DMS153 treated with DMSO at 0.1 percent for 48 hours (cell line): ENCODE measurements at regions not wholly inside any gene's neighbourhood (a gene's known extent, or its start where the extent isn't known, plus 50 kb on each side); places are given as distances from the start of the nearest gene placed in this dataset.
"Not testable (repeated sequence)": the region's sequence is repeated elsewhere in the genome, so short reads cannot be mapped to it uniquely, and the experiment has no call there.

ENCODE experiments used
- DNase-seq: peaks from one replicate; lab custom pipeline; 2025; ENCODE audit not compliant: unreplicated experiment; lab: John Stamatoyannopoulos, UW

DNA sequence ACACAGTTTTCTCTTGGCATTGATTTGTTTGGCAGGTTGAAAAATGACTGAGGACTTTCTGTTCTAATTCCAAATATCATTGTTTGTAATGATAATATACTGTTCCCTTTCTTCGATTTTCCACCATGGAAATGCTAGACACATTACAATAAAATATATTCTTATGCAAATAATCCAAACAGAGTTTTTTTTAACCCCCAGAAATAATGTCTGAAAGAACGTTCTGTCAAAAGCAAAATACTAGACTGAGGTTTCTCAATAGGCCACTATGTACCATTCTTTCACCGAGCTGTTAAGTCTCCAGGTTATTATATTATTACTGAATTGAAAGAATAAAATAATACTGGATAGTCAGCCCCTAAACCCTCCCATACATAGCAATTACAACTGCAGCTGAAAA lies 312.5 kb downstream of the ZIC3 start:
- no peak for DNase-seq

DNA sequence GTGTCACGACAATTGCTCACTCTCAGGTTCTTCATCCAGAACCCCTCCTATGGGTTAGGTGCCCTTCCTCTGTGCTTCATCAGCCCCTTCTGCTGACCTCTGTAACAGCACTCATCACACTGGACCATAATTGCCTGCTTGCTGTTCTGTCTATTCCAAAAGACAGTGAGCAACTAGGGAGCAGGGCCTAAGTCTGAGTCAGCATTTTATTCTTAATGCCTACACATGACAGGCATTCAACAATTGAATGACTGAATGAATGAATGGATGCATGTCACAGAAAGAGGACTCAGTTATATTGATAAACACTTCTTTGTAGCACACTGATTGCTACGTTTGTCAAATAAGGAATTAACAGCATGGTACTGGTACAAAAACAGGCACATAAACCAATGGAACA lies 317.0 kb downstream of the ZIC3 start:
- no peak for DNase-seq

DNA sequence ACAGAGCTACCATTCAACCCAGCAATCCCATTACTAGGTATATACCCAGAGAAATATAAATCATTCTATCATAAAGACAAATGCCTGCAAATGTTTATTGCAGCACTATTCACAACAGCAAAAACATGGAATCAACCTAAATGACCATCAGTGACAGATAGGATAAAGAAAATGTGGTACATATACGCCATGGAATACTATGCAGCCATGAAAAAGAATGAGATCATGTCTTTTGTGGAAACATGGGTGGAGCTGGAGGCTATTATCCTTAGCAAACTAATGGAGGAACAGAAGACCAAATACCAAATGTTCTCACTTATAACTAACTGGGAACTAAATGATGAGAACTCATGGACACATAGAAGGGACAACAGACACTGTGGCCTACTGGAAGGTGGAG lies 318.9 kb downstream of the ZIC3 start:
- DNase-seq: not testable (repeated sequence)

DNA sequence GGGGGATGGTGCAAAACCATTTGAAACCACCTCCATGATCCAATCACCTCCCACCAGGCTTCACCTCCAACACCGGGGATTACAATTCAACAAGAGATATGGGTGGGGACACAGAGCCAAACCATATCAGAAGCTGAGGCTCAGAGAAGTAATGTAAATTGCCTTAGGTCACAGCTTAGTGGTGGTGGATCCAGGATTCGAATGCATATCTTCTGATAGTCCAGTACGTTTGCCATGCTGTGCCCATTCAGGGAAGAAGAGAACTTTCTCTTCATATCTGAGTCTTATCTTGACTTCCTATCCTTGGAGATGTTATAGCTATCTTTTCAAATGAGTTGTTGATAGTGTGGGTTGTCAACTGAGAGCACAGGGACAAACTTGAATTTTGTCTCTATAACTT lies 325.5 kb downstream of the ZIC3 start:
- no peak for DNase-seq

DNA sequence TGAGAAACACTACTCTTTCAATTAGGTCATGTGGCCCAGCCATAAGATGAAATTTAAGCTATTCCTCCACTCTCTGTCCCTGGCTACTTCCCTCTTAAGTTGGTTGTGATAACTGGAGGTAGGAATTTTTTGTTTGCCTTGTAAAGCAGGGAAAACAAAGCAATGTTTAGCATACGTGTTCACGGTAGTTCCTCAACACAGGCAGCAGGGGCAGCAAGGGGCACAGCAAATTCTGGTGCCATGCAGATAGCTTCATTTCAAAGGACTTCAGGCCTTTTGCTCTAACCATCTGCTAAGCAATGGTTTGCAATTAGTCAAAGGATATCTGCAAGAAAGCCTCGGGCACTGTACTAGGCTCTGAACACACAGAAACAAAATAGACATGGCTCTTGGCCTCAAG lies 330.2 kb downstream of the ZIC3 start:
- no peak for DNase-seq

DNA sequence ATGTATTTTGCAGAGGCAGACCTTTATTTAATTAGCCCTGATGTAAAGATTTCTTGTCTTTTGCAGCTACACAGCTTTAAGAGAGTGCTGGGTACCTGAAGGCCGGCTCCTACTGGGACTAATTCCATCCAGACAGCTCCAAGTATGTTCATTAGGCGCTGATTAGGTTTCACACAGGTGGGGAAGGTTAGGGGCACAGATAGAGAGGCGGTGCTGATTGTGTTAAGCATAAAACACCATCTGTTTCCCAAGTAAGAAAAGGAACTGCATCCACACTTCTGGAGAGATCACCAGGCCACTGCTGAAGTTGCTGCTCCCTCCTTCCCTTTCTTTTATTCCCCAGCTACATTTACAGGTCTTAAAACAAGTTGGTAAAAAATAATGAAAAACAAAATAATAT lies 349.5 kb downstream of the ZIC3 start:
- no peak for DNase-seq

DNA sequence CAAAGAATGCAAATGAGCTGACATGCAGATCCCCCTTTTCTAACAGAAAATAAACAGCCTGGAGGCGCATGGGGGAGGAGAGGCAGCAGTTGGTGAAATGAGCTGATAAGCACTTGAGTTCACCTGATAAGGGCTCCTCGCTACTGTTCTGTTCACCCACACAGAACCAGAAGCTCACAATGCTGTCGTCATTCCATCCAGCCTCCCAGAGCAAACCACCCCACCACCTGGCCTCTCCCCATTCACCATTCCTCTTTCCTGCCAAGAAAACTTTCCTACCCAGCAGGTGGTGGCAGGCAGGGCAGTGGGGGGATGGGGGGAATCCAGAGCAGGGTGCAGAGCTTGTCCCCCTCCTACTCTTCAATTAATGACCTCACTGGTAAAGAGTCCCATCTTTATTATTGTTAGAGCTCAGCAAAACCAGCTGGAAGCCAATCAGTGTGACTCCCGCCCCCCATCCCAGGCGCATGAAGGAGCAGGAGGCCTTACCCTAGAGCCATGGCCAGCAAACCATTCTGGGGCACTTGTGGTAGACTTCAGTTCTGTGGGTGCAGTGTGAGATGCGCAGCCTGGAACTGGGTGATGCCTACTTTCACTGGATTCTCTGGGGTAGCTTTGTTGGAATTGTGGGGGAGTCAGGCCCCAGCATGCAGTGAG lies 350.3 kb downstream of the ZIC3 start:
- peak; percentile 62 for DNase-seq

DNA sequence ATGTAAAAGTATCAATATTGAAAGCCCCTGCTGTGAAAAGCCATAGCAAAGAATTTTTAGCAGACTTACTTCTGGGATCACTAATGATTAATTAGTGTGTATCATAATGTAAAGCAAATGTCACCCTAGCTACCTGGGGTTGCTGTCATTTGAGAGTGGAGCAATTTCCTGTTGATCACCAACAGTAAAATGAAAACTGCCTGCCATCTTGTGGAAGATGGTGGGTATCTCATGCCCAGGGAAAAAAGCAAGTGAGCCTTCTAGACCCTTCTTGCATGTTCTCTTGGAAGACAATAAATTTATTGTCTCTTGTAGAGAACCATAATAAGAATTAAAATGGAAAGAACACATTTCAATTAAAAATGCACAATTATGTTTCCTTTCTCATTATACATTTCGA lies 360.2 kb downstream of the ZIC3 start:
- peak; percentile 48 for DNase-seq

DNA sequence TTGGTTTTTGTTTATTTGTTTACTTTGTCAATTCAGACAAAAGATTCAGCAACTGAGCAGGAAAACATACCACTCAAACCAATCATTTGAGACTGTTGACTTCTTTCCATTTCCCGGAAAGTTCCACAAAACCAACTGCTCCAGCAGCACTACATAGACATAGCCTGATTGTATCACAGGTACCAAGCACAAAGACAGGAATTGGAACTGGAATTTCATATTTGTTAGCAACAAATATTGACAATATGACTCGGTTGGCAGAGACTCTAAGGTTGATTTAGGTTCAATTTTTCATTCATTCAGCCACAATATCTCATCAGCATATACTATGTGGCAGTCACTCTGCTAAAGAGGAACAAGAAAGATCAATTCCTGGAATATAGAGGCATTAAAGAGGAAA lies 364.0 kb downstream of the ZIC3 start:
- DNase-seq: no peak

DNA sequence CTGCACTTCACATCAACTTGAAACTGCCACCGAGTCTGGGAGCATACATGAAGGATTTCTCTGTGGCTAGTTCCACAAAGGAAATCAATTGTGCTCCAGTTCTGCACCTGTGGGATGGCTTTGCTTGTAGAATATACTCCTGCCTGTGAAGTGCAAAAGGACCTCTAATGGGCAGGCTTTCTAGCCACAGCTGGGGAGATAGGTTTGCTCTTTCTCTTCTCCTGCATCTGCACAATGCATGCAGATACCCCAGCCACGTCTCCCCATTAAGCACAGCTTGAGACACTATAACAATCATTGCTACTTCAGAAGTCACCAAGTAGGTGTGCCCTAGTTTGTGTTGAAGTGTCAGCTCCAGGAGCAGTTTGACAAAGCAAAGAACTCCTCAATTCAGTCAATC lies 364.6 kb downstream of the ZIC3 start:
- DNase-seq: no peak

DNA sequence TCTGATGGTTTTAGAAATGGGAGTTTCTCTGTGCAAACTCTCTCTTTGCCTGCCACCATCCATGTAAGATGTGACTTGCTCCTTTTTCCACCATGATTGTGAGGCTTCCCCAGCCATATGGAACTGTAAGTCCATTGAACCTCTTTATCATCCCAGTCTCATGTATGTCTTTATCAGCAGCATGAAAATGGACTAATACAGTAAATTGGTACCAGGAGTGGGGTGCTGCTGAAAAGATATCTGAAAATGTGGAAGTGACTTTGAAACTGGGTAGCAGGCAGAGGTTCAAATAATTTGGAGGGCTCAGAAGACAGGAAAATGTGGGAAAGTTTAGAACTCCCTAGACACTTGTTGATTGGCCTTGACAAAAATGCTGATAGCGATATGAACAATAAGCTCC lies 368.3 kb downstream of the ZIC3 start:
- DNase-seq: not testable (repeated sequence)

DNA sequence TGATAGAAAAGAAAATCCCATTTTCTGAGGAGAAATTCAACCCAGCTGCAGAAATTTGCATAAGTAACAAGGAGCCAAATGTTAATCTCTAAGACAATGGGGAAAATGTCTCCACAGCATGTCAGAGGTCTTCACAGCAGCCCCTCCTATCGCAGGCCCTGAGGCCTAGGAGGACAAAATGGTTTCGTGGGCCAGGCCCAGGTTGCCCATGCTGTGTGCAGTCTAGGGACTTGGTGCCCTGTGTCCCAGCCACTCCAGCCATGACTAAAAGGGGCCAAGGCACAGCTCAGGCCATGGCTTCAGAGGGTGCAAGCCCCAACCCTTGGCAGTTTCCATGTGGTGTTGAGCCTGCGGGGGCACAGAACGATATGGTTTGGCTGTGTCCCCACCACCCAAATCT lies 369.0 kb downstream of the ZIC3 start:
- not testable (repeated sequence) for DNase-seq

DNA sequence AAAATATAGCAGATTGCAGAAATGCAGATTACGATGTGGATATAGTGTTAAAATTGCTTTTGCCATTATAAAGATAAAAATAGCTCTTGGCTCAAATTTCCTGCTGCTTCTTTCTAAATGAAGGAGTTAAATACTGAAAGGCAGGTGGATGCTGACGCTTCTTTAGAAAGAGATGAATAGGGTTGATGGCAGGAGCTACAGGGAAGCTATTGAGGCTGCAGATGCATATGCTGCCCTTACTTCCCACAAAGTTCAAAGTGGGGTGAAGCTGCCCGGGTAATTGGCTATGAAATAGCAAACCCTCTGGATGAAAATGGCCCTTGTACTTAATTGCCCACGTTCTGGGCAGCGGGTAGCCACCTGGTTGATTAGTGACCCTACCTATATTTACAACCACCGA lies 379.5 kb downstream of the ZIC3 start:
- DNase-seq: no peak

DNA sequence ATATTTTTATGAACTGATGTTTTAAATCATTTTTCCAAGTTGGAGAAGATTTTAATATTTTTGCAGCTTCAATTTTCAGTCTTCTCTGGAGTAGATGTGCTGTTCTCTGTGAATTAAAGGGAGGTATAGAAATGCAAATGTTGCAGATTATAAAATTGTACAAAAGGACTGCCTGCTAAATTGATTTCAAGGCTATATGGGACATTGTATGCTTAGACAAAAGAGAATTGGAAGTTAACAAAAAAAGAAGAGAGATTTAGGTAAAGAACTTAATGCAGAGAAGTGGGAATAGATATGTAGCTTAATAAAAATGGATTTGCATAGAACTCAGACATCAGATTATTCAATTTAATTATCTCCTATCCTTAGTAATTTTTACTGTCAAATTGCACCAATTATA lies 403.3 kb downstream of the ZIC3 start:
- no peak for DNase-seq

DNA sequence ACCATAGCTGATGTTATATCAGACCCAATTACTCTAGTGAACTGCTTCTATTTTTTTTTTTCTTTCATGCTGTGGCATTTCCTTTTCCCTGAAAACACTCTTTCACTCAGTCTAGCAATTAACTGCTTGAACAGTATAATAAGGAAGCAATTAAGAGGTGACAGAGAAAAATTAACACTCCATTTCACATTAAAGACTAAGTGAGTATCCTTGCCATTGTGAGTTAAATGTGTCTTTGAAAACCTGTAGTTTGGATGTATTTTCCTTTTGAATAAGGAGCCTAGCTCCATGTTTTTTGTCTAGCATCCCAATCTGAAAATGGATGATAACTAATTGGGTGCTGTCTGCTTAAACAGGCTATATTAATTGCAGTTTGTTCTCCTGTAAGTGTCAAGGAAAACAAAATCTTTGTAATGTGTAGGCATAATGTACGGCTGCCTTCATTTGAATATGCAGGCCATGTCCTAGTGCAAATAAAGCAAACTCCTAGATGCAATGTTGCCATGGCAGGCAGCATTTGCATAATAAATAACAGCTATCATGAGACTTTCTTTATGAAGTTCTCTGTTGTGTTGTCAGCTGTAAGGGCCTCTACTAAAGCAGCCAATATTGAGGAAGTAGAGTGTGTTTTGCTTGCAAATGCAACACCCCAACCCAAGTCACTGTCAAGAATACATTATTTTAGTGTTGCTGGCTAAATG lies 416.7 kb downstream of the ZIC3 start:
- no peak for DNase-seq

DNA sequence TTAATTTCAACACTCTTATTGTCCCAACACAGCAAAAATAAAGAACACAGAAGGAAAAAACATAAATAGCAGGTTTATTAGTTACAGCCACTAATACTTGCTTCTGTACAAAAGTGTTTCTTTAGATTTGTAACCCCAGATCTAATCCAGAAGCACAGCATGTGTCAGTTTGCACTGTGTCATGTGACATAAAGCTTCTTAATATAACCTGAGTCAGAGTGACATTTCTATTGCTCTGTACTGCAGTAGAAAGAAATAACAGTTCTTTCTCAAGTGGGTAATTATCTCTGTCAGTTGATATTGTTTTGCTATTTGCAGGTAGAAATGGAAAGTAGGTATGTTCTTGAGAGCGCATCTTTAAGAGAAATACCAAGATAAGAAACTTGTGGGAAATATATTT lies 422.5 kb downstream of the ZIC3 start:
- peak; percentile 46 for DNase-seq

DNA sequence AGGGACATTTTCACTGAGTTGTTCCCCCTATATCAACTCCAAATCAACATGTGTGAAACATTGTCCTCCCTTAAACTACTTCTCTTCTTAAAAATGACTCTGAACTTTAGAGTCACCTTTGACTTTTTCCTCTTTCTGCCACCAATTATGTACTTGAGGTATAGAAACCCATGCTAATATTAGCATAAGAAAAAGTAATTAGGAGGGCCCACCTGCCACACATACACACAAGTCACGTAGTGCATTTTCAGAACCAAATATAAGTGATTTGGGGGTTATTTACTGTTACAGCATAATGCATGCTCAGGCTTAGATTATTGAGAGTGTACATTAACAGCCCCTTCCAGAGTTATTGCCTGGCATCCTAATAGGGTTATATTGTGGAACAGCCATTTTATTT lies 432.7 kb downstream of the ZIC3 start:
- no peak for DNase-seq

DNA sequence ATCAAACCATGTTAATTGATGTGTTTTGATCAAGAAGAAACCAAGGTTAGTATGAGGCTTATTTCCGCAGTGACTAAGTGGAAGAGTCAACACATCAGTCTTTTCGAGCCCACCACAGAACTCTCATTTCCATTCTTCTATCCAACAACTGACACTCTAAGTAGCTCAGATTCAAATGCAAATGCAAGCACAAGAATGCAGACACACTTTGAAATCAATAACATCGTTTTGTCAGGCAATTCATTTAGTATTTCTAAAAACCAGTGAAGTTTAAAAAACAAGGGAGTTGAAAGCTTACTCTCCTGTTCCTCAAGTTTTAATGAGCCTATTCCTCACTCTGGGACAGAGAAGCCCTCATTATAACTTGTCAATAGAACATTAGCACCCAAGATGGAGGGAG lies 433.1 kb downstream of the ZIC3 start:
- no peak for DNase-seq

DNA sequence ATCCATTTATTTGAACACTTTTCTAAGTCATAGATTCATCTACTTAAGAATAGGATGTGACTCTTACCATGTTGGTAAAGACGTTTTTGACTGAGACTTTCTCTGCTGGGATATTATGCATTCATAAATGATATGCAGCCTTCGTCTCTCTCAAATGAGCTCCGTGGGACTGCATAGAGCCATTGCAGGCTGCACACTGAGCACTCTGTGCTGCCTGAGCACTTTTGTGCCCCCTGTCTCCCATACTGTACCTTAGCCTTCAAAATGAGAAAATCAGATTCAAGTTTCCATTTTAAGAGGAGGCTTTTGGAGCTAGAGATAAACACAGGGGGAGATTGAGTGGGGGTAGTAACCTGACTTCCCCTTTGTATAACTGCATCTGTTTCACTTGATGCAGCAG lies 433.6 kb downstream of the ZIC3 start:
- no peak for DNase-seq

DNA sequence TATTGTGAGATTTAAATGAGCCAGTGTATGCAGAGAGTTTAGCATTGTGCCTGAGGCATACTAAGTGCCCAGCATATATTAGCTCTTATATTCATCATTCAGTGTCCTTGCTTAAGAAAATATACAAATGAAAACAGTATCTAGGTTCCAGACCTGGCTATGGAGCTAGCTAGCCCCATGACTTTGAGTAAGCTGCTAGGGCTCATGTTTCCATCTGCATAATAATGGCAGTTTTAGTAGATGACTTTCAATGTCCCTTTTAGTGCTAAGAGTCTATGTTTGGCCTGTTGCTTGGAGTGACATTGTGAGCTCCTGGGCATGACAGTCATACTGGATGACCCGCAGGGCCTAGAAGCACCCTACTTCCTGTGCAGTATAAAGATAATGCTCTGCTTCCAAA lies 435.3 kb downstream of the ZIC3 start:
- peak; percentile 29 for DNase-seq

DNA sequence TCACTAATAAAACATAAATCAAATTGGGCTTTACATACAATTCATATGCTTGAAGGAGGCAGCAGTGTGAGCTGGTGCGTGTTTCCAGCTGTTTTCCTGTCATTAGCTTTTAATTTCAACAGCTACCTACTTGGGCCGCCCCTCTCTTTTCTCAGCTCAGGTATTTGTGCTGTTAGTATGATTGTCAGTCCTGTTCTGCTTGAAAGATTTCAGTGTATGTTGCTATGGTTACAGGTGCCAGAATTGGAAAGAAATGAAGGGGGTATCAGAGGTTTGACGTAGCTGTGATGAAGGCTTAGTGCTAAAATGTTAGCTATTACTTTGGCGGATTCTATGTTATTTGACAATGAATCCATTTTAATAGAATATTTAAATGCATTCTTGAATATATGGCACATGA lies 440.3 kb downstream of the ZIC3 start:
- DNase-seq: no peak

DNA sequence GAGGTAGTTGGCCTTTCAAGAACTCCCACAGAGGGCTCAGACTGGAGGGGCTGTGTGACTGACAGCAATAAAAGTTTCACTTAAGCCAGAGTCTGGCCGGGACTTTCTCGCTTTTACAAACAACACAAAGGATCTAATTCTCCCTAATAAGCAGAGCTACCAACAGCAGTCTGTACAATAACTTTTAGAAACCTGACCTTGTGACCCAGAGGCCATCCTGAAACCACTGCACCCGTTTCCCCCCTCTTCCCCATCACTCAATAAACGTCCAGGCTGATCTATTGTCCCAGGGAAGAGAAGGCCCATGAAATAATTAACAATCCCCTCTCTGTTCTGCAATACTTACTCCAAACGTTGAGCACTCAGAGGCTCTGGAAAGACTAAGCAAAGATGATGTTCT lies 442.4 kb downstream of the ZIC3 start:
- DNase-seq: no peak

DNA sequence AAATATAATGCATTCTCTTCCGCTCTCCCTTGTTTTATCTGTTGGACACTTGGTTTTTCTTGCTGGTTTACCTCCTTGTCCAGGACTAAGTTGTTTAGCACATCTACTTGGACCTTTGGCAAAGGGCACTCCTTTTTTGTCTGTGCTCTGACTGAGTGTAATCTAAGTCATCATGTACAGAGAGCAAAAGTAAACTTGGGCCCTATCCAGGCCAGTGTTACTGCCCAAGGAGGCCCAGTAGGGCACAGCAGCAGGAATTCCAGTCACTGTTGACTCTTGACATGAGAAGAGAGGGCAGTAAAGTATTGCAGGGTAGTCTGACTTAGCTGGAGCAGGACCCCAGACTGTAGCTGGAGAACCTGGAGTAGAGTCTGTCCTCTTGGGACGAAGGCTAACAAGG lies 445.5 kb downstream of the ZIC3 start:
- DNase-seq: no peak
